ENCODE measurements at regions not wholly inside any gene's neighbourhood (a gene's known extent, or its start where the extent isn't known, plus 50 kb on each side); places are given as distances from the start of the nearest gene placed in this dataset.

DNA sequence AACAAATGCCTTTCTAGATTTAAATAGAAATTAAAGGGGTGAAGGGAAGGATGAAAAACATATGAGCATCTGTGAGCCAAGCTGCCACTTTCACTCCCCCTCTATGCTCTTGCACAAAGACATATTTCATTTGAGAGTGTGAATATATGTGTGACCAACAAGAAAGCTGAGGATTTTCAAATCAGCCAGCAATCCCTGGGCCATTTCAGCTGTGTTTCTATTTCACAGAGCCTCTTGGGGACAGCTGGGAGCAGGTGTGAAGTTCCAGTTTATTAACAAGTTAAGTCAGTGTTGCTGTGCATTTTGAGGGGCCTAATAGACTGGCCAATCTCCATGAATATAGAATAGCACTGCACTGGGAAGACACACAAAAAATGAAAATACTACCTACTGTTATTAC is 248.7 kb upstream of the RGMB start:
- Mint-ChIP-seq H3K27ac (no peak overlapping the region), H3K4me3 (no peak overlapping the region), H3K27me3 (no peaks in the 10 kb centered on the region), H3K36me3 (ENCODE audit: low read depth) (no peaks in the 10 kb centered on the region), H3K4me1 (ENCODE audit: low read depth) (no peaks in the 10 kb centered on the region), H3K9me3 (no peaks in the 10 kb centered on the region)
- Histone ChIP-seq H3K4me3 (ENCODE audit: low read length) (no peak overlapping the region), H3K36me3 (ENCODE audit: insufficient read depth, low read length) (no peaks in the 10 kb centered on the region), H3K4me1 (ENCODE audit: insufficient read depth, low read length) (no peaks in the 10 kb centered on the region), H3K9me3 (ENCODE audit: control insufficient read depth in 1 of 2, insufficient read depth in 1 of 2, low read length in 2 of 2) (no peaks in the 10 kb centered on the region), H3K27me3 (ENCODE audit: control insufficient read depth in 1 of 2, insufficient read depth in 2 of 2, low read length in 2 of 2) (no peaks in the 10 kb centered on the region), H3K27ac (ENCODE audit: low read depth in 1 of 2, low read length in 2 of 2) (no peak overlapping the region)
- POLR2A ChIA-PET: no interaction called here
- DNase-seq (no peak), ATAC-seq (ENCODE audit: poor library complexity) (no peak)
- CTCF ChIA-PET: no interaction called here
- TF ChIP-seq, protein P1, sequence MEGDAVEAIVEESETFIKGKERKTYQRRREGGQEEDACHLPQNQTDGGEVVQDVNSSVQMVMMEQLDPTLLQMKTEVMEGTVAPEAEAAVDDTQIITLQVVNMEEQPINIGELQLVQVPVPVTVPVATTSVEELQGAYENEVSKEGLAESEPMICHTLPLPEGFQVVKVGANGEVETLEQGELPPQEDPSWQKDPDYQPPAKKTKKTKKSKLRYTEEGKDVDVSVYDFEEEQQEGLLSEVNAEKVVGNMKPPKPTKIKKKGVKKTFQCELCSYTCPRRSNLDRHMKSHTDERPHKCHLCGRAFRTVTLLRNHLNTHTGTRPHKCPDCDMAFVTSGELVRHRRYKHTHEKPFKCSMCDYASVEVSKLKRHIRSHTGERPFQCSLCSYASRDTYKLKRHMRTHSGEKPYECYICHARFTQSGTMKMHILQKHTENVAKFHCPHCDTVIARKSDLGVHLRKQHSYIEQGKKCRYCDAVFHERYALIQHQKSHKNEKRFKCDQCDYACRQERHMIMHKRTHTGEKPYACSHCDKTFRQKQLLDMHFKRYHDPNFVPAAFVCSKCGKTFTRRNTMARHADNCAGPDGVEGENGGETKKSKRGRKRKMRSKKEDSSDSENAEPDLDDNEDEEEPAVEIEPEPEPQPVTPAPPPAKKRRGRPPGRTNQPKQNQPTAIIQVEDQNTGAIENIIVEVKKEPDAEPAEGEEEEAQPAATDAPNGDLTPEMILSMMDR (IDR thresholded peaks at IDR 0.05): no peak
- intact Hi-C loops (cut with DNase I, micrococcal nuclease): no loop called here

DNA sequence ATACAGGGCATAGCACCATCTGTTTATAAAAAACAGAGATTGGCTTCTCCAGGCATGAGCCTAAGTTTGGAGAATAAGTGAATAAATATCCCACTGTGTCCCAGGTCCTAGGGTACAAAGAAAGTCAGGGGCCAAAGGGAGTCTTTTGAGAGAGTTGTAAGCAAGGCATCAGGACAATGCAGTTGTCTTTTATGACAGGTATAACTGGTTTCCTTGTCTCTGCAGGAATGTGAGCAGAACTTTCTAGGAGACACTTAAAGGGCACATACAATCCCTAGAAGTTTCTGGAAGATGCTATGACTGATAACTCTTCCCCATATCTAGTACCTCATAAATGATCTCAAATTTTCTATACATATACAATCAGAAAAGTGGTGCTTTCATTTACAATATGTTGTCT is 245.6 kb upstream of the RGMB start:
- no peaks in the 10 kb centered on the region for H3K27me3 Mint-ChIP-seq
- no peaks in the 10 kb centered on the region for H3K4me1 ChIP-seq (ENCODE audit: insufficient read depth, low read length)
- H3K36me3 ChIP-seq (ENCODE audit: insufficient read depth, low read length): no peaks in the 10 kb centered on the region
- H3K4me1 Mint-ChIP-seq (ENCODE audit: low read depth): no peaks in the 10 kb centered on the region
- H3K27ac ChIP-seq (ENCODE audit: low read depth in 1 of 2, low read length in 2 of 2): no peak overlapping the region
- no peaks in the 10 kb centered on the region for H3K36me3 Mint-ChIP-seq (ENCODE audit: low read depth)
- no peak overlapping the region for H3K4me3 Mint-ChIP-seq
- ATAC-seq (ENCODE audit: poor library complexity) (no peak), DNase-seq (no peak)
- CTCF ChIA-PET: no interaction called here
- no peaks in the 10 kb centered on the region for H3K27me3 ChIP-seq (ENCODE audit: control insufficient read depth in 1 of 2, insufficient read depth in 2 of 2, low read length in 2 of 2)
- no peak overlapping the region for H3K27ac Mint-ChIP-seq
- POLR2A ChIA-PET: no interaction called here
- TF ChIP-seq, protein P1 (IDR thresholded peaks at IDR 0.05): no peak
- intact Hi-C loops (cut with DNase I, micrococcal nuclease): no loop called here
- no peaks in the 10 kb centered on the region for H3K9me3 Mint-ChIP-seq
- no peaks in the 10 kb centered on the region for H3K9me3 ChIP-seq (ENCODE audit: control insufficient read depth in 1 of 2, insufficient read depth in 1 of 2, low read length in 2 of 2)
- H3K4me3 ChIP-seq (ENCODE audit: low read length): no peak overlapping the region

DNA sequence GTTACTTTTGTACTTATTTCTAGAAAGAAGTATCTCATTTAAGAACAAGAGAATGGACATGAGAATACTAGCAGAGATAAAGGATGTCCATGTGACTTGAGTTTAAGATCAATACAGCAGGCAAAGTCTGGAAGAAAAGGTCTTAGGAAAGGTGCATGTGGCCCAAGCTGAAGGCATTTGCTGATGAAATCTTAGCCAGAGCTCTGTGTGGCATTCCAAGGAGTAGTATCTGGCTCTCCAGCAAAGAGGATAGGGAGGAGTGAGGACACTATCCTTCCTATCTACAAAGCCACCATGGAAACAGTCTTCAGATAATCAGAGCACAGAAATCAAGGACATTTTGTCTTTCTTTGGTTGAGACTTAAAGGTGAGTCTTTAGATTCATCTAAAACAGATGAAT is 244.1 kb upstream of the RGMB start:
- CTCF ChIA-PET: no interaction called here

More for the DNA sequence above, 244.1 kb upstream of the RGMB start:
- Mint-ChIP-seq H3K4me3 (no peak overlapping the region), H3K4me1 (ENCODE audit: low read depth) (no peaks in the 10 kb centered on the region), H3K27ac (no peak overlapping the region), H3K9me3 (no peaks in the 10 kb centered on the region), H3K27me3 (no peaks in the 10 kb centered on the region), H3K36me3 (ENCODE audit: low read depth) (no peaks in the 10 kb centered on the region)
- ATAC-seq (ENCODE audit: poor library complexity) (no peak), DNase-seq (no peak)
- H3K27me3 ChIP-seq (ENCODE audit: control insufficient read depth in 1 of 2, insufficient read depth in 2 of 2, low read length in 2 of 2): no peaks in the 10 kb centered on the region
- H3K4me3 ChIP-seq (ENCODE audit: low read length): no peak overlapping the region
- intact Hi-C loops (cut with DNase I, micrococcal nuclease): no loop called here
- no peaks in the 10 kb centered on the region for H3K36me3 ChIP-seq (ENCODE audit: insufficient read depth, low read length)
- H3K9me3 ChIP-seq (ENCODE audit: control insufficient read depth in 1 of 2, insufficient read depth in 1 of 2, low read length in 2 of 2): no peaks in the 10 kb centered on the region
- H3K27ac ChIP-seq (ENCODE audit: low read depth in 1 of 2, low read length in 2 of 2): no peak overlapping the region
- POLR2A ChIA-PET: no interaction called here
- H3K4me1 ChIP-seq (ENCODE audit: insufficient read depth, low read length): no peaks in the 10 kb centered on the region
- TF ChIP-seq, protein P1 (IDR thresholded peaks at IDR 0.05): no peak
